GM19240 (cell line): ENCODE measurements at regions not wholly inside any gene's neighbourhood (a gene's known extent, or its start where the extent isn't known, plus 50 kb on each side); places are given as distances from the start of the nearest gene placed in this dataset.

Experiments
- DNase-seq: peaks from one replicate; pipeline ENCODE4 v3.0.0; 2011; ENCODE audit warnings: low spot score; ENCODE audit not compliant: insufficient read length

GRCh38 chr11:27215471-27216269 lies 147.3 kb downstream of the CCDC34 start:
- no peak for DNase-seq

- no peak for DNase-seq
These were observed 148.3 kb downstream of the CCDC34 start for GRCh38 chr11:27214713-27215112.

- DNase-seq: no peak
These were observed 149.8 kb downstream of the CCDC34 start for GRCh38 chr11:27213232-27213660.

- no peak for DNase-seq
These were observed 150.7 kb downstream of the CCDC34 start for GRCh38 chr11:27212248-27212780.

GRCh38 chr11:27211370-27212127 lies 151.5 kb downstream of the CCDC34 start:
- no peak for DNase-seq

- DNase-seq: no peak
These were observed 152.5 kb downstream of the CCDC34 start for GRCh38 chr11:27210531-27210930.

- no peak for DNase-seq
These were observed 153.4 kb downstream of the CCDC34 start for GRCh38 chr11:27209562-27210005.

- no peak for DNase-seq
These were observed 154.2 kb downstream of the CCDC34 start for GRCh38 chr11:27208846-27209245.

- no peak for DNase-seq
These were observed 155.9 kb downstream of the CCDC34 start for GRCh38 chr11:27207025-27207650.

- DNase-seq: no peak
These were observed 157.0 kb downstream of the CCDC34 start for GRCh38 chr11:27205779-27206570.

- DNase-seq: no peak
These were observed 157.8 kb downstream of the CCDC34 start for GRCh38 chr11:27205250-27205649.

- no peak for DNase-seq
These were observed 158.5 kb downstream of the CCDC34 start for GRCh38 chr11:27204529-27204928.

- no peak for DNase-seq
These were observed 159.9 kb downstream of the CCDC34 start for GRCh38 chr11:27203077-27203647.

GRCh38 chr11:27201454-27202302 lies 161.1 kb downstream of the BBOX1 start:
- no peak for DNase-seq

- no peak for DNase-seq
These were observed 160.3 kb downstream of the BBOX1 start for GRCh38 chr11:27200779-27201453.

GRCh38 chr11:27196203-27196897 lies 155.7 kb downstream of the BBOX1 start:
- DNase-seq: no peak

- no peak for DNase-seq
These were observed 155.2 kb downstream of the BBOX1 start for GRCh38 chr11:27195837-27196202.

GRCh38 chr11:27194976-27195375 lies 154.4 kb downstream of the BBOX1 start:
- DNase-seq: no peak
